Activated CD4-positive, alpha-beta T cell treated with anti-CD3 and anti-CD28 coated beads, Interleukin-2, amount 50 U/mL, for 1 hour (primary cell): ENCODE measurements at regions not wholly inside any gene's neighbourhood (a gene's known extent, or its start where the extent isn't known, plus 50 kb on each side); places are given as distances from the start of the nearest gene placed in this dataset.

Experiments
- DNase-seq: peaks from one replicate; pipeline ENCODE4 v3.0.0-alpha.2; 2020

DNA sequence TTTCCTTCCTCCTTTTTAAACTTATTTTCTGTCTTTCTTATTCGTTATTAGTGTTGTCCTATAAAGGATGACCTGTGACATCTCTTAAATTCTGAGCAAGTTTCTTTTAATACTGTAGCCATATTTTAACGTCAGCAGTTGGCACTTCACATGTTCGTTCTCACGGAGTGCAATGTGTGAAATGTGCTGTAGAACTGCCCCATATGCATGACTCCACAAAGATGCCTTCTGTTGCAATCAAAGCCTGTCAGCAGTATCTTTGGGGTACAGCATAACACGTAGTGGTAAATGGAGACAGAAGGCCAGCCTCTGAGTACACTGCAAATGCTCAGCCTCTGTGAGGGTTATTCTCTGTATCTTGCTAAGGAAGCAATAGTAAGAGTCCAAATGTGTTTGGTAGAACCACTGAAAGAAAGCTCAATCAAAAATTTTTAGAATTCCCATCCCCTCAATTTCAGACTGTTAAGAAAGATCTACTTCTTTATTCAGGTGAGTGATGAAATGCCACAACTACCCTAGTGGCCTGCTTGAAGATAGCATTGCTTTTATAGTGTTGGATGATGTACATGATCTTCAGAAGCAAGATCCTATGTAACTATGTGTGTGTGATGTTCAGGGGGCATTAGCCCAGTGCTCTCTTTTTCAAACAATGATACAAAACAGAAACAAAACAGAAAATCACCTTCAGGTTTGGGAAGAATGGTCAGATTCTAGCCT lies 277.7 kb downstream of the TMEM167A start:
- DNase-seq = no peak

DNA sequence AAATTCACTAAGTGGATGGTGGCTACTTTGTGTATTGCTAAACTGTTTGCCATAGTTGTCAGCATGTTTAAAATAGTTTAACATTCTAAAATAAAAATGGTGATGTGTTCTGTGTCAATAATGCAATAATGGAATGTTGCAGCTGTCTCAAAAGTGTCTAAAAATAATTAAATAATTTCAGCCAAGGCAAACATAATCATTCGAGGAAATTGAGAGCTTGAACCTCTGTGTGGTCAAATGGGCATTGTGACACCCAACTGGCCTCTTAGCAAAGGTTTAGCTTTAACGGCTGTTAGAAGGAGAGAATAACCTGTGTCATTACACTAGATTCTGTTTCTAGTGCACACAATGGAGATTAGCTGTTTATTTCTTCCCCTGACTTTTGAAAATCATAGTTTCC lies 278.5 kb downstream of the TMEM167A start:
- no peak for DNase-seq

DNA sequence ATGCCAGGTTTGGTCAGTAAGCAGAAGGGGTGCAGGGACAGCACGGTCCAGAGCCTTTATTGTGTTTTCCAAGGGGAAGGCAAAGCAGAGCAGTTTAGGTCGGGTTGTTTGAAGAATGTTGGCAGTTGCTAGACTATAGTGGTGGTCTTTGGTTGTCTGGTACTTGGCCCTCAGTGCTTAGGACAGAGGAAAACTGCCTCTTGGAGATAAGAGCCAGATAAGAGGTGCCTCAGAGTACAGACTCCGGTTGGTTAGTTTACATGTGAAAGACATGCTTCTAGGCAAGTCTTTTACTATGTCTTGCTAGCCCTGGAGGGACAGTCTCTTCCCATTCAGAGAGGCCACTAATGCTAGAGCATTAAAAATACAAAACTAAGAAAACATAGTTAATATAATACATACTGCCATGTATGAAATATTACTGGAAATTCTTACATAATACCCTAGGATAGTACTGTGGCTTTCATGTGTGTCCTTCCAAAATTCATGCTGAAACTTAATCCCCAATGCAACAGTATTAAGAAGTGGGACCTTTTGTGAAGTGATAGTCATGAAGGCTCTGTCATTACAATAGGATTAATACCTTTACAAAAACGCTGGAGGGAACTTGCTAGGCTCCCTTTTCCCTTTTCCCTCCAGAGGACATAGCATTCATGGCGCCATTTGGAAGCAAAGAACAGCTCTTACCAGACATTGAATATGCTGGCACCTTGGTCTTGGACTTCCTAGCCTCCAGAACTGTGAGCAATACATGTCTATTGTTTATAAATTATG lies 280.4 kb downstream of the TMEM167A start:
- no peak for DNase-seq

DNA sequence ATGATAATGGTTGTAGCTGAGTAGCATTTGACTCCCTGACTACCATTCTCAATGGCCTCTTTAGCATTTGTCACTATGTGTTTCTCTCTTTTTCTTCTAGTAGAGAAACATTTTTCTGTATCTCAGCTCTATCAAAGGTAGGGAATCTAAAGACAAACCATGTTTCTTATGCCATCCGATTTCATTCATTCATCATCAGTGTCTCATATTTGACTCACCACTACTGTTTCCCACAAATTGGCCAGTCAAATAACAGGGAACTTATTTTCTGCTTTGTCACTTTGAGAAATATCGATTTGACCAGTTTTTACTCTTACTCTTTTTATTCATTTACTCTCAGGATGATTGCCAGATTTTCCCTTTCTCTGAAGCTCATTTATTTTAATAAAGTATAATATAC lies 282.3 kb downstream of the TMEM167A start:
- no peak for DNase-seq

DNA sequence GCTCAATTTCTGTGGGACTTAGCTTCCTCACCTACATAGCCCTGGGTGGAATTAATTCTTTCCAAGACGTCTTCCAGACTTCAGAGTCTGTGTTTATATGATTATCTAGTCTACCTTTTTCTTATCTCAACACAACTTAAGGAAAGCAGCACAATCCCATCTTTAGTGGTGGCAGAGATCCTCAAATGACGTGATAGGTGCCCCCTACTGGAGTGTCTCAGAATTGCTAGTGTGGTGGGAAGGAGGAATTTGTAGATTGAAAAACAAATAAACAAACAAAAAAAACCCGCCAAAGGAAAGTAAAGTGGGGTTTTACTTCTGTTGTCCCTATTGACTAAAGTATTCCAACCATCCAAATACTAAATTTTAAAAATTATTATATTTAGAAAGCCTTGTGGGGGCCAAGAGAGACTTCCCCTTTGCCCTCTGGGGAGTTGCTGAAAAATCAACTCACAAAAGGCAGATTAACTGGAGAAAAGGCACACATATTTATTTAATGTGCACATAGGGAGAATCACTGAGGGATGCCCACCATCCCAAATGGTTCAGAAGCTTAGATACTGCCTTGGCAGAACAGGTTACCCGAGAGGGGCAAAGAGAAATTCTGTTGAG lies 283.3 kb downstream of the TMEM167A start:
- DNase-seq = peak; percentile 41

DNA sequence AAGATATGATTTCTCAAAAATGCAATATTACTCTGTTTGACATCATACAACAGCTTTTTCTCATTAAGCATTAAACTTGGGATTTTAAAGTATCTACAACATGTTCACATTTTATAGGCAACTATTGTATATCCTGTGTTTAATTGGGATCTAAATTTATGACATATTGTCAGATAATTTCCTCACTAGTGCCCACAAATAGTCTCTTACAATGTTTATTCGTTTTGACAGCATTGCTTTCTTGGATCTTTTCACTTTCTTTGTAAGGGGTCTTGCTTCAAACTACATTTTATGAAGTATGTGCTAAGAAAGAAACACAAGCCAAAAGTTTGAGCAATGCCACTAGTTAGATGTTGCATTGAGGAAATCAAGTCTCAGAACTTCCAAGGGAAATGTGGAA lies 285.1 kb downstream of the TMEM167A start:
- no peak for DNase-seq

DNA sequence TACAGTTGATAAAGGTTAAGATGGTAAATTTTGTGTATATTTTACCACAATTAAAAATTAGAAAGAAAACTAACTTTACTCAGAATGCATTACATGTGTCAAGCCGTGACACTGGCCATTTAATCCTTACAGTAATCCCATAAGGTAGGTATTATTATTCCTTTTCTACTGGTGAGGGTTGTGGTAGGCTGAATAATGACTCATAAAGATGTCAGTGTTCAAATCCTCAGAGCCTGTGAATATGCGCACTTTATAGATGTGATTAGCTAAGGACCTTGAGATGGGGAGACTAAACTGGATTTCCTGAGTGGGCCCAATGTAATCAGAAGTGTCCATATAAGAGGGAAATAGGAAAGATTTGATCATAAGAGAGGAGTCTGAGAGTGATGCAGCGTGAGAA lies 288.1 kb downstream of the TMEM167A start:
- no peak for DNase-seq

DNA sequence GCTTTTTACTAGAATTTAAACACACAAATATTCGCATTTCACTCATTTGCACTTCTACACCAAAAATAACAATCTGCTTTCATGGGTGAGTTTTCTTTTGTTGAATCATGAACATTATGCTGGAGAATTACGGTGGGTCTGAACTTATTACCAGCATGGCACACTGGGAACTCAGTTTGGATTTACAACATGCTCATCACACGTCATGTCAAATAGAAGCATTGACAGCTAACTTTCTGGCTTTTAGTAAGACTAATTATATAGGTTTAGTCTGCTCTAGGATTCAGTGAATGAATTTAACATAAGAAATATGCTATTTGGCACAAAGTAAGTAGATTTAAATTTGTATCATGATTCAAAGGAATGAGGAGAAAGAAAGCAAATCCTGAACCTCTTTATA lies 290.4 kb downstream of the TMEM167A start:
- no peak for DNase-seq

DNA sequence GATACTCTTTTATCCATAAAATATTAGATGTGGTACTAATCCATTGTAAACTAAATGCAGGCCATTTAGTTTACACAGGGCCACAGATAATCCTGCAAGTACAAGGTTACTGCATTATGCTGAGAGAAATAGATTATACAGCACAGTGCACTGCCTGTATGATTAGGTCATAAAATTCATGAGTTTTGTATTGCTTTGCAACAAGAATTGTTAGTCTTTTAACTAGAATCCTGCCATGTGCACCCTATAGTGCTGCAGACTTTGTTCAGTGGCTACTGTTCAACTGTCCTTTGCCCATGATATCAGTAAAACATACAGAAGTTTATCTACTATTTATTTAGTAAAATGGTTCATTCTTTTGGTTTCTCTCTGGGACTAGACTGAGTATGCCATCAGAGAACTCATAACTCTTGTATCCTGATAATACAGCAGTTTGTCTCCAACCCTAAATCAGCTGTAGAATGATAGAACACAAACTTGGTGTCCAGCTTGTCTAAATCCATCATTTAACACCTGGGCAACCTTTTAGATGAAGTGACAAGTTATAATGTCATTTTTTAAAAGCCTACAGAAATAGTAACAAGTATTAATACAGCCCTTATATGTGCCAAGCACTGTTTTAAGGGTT lies 291.2 kb downstream of the TMEM167A start:
- DNase-seq = no peak

DNA sequence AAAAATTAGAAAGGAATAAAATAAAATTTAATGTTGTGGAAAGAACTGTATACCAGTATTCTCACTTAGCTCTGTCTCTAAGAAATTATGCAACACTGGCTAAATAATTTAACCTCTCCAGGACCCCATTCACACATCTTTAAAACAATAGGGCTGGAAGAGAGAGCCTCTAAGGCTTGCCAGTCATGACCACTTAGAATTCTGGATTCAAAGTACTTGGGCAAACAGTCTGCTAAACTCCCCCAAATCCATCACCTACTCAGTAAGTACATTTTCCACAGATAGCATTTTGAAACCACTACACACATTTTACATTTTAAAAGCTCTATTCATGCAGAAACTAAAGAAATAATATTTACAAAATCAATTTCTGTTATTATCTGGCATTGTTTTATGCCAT lies 291.7 kb downstream of the TMEM167A start:
- no peak for DNase-seq

DNA sequence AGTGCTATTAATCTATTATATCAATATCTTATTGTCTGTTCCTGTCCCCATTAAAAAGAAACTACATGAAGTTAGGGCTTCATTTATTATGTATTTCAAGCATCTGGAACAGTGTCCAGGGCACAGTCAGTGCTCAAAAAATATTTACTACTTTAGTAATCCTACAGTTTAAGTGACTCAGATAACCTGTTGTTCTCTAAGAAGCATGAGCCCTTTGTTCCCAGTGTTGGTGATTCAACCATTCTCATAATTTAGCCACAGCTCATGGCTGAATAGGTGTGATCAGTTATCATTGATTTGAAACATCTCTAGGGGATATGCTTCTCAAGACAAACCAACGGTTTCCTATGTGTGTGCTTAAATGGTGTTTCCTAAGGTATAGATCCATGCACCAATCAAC lies 292.7 kb downstream of the TMEM167A start:
- no peak for DNase-seq

DNA sequence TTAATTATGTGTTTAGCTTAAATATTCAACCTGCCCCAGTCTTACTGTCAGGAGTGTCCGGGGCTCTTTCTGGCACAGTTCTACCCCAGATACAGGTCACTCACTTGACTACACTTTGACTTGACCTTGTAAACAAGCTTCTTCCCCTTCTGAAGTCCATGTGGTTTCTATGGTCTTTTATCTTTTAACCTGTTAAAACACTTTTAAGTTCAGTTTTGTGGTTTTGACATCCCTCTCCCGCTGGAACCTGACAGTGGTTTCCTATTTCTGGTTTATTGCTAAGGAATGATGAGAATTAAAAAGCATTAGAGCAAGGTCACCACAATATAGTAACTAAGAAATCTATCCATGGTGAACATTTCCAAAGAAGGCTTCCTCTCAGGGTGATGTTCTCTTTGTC lies 300.1 kb downstream of the TMEM167A start:
- no peak for DNase-seq

DNA sequence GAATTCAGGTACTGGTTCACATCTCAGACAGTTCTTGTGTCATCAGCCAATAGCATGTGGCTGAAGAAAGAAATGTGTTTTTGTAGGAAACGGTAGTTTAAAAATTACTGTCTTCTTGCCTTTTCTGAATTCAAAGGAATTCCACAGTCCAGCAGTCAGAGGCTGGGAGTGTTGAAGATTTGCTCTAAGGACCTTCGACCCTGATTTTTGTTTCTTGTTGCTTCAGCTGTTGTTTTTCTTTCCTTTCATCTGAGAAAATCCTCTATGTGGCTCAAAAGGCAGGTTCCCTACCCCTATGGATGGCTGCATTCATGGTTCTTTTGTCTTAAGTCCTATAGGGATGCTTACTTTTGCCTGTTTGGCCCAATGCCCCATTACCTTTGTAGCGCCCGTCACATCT lies 304.9 kb downstream of the TMEM167A start:
- DNase-seq = no peak

DNA sequence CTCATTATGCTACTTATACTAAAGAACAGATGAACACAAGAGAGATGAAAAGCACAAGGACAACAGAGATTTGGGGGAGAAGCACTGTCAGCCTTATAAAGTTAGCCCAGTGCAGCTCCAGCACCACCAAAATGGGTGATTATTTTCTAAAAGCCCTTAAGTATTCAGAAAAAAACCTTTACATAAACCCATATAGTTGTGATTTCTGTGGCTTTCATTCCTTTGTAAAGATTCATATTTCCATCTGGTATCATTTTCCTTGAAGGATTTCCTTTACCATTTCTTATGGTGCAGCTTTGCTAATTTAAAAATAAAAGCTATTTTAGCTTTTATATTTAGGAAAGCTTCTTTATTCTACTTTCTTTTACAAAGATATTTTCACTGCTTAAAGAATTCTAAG lies 311.0 kb downstream of the TMEM167A start:
- DNase-seq = no peak

DNA sequence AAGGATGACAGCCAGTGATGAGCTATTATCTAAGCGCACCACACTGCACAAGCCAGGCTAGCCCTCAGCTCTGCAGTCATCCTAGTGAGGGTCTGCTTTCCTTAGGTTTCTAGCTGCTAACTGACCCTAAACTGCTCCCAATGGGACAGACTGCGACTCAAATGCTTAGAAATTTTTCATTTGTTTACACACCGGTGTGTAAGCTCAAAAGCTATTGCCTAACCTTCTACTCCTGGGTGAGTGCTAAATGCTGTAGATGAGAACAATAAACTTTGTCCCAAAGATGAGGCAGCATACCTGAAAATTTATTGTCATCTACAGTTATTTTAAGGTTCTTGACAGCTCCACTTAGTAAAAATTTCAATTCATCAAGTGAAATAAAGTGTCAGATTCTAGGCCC lies 311.4 kb downstream of the TMEM167A start:
- no peak for DNase-seq

DNA sequence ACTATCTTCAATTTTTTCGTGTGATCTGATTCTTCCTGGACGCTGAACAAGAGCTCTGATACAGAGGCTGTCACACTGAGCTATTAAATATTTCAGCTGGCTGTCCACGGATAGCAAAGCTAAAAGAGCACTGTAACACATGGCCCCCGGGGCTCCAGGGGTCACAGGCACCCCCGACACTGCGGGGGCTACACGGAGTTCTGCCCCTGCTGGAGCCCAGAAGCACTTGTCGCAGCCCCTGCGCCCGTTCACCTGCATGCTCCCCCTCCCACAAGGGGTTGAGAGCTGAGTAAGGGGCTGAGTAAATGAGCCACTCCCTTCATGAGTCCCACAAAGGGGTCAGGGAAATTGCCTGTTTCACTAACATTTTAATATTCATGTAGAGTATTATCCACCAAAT lies 316.3 kb downstream of the TMEM167A start:
- no peak for DNase-seq

DNA sequence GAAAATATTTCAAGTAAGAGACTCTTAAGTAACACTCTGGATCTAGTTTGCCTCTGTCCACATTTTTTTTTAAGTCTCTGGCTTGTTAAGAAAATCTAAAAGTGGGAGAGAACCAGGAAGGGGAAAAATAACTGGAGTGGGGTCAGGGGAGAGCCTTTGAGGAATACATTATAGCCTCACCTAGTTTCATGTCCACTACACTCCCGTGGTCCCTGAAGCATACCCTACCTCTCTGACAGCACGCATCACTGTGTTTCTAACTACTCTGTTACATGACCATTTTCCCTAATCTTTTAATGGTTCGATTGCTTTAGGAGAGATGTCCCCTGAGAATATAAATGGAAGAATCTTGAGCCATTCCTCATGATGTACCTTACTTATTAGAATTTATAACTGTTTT lies 318.3 kb downstream of the TMEM167A start:
- DNase-seq = no peak

DNA sequence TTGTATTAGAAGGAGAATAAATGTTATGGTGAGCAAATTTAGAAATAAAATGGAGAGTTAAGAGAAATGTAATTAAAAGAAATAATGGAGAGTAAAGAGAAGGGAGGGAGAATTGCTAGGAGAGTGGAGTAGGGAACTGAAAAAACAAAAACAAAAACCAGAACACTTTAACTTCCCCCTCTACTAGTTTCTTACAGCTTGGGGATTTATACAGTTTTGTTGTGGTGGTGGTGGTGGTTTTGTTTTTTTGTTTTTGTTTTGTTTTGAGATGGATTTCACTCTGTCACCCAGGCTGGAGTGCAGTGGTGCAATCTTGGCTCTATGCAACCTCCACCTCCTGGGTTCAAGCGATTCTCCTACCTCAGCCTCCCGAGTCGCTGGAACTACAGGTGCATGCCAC lies 322.4 kb downstream of the TMEM167A start:
- DNase-seq = no peak

DNA sequence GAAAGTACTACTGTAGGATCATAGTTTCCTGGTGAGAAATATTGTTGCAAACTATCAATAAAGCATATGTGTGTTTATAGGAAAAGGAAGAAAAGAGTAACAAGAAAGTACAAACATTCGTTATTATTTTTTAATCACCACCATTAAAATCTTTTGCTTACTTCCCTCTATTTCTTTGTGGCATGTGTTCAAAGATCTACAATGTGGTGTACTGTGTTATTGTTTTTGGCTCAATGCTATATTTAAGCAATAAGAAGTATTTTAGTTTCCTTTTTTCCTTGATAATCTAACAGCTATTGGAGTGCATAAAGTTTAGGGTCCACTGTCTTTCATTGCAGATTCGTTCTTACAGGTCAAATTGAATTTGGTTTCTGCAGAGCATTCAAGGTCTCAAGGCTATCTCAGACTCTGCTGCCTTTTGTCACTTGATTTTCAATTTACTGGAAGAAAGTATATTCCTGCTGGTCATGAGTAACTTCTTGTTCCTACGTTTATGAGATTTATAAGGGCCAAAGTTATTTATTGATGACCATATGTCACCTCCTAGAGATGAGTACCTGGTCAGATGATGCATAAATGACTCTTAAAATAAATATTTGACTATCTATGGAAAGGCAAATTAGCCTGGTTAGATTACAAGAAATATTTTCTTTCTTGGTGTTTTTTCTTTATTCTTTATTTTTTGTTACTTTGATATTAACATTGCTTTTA lies 323.0 kb downstream of the TMEM167A start:
- DNase-seq = no peak

DNA sequence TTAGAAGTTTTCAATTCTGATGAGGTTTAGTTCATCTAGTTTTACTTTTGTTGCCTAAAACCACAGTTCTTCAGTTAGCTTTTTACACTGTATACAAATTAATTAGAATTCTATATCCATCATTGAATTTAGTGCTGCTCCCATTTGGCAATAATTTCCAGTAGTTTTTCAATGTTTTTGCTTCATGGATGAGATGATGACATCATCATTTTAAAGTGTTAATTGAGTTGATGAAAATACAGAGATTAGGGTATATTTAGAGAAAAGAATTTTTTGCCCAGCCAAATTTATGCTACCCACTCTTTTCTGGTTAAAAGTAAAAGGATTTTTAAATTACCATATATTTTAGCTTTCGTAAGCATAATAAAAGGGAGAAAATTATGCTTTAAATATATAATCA lies 323.8 kb downstream of the TMEM167A start:
- DNase-seq = no peak

DNA sequence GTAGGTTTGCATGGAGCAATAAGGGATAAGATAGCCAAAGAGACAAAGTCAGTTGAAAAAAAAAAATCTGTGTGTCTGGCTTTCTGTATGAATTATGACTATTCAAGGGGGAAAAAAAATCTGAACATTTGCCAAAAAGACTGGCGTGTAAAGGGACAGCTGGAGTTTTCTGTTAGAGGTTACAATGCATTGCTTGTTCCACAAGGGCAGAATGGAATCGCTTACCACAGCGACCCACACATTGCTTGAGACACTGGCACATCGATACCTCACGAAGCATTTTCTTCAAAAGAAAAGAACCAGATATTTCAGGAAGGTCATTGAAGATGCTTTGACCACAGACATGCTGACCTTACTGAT lies 327.8 kb downstream of the TMEM167A start:
- DNase-seq = no peak

DNA sequence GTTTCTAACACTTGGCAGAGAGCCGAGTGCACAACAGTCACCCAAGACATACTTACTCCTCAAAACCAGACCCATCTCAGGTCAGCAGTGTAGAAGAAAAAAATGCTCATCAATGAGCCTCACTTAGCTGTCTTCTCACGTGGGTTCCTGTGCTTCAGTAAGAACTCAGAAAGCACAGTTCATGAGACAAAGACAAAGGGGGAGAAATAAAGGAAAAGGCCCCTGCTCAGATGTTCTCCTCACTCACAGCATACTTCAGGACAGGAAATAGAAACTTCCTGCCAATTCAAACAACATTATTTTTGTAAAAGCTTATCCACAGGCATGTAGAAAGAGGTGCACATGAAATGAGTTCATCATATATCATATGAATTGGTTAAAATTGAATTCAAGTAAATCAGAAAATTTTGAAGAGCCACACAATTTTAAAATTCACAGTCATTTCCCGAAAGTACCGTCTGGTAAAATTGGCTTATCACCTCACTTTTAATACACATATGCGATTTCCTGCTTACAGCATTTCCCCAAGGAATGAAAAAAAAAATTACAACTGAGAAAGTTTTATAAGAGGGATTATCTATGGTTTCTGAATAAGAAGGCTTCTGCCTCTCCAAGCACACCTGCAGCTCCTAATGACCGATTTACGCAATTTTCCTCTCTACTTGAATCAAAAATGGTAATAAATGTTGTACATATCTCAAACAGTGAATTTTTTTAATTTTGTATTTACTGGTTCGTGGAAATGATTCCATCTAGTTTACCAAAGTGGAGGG lies 328.3 kb downstream of the TMEM167A start:
- DNase-seq = no peak
